Caco-2 (cell line): ENCODE measurements at regions not wholly inside any gene's neighbourhood (a gene's known extent, or its start where the extent isn't known, plus 50 kb on each side); places are given as distances from the start of the nearest gene placed in this dataset.

ENCODE experiments used
- BruUV-seq: library from RNA; stranded (reverse); fragments of 400-500 nt; replicated peaks from 2 replicates; lab custom pipeline; 2021; lab: Mats Ljungman, UMichigan
- CTCF ChIA-PET: fragments of 300-600 bp; sonication (Branson Sonifier 250); formaldehyde crosslinking; loops from one replicate; lab custom pipeline; 2022; ENCODE audit warnings: antibody characterized with exemption; lab: Charles Lee
- POLR2A ChIA-PET: fragments of 300-600 bp; sonication (Branson Sonifier 250); formaldehyde crosslinking; loops from one replicate; lab custom pipeline; 2022; ENCODE audit warnings: antibody characterized with exemption; lab: Charles Lee
- DNase-seq, 2 experiments: peaks; one replicate each; pipeline versions ENCODE4 v3.0.0 to v3.0.0-alpha.2; 2020 to 2022
- H3K27me3 ChIP-seq: replicated peaks from 2 replicates; pipeline ENCODE4 v1.6.0; 2011; ENCODE audit warnings: low read length; ENCODE audit not compliant: control insufficient read depth, insufficient read depth
- H3K36me3 ChIP-seq: 2 replicates; pipeline ENCODE4 v1.5.1; 2011; ENCODE audit warnings: low read length; ENCODE audit not compliant: control insufficient read depth, insufficient read depth
- H3K4me1 ChIP-seq: fragments of 250-450 bp; sonication (Bioruptor Pico); 2 replicates; pipeline ENCODE4 v1.5.1; 2020; ENCODE audit warnings: mild to moderate bottlenecking
- H3K4me3 ChIP-seq: 2 replicates; pipeline ENCODE4 v1.5.1; 2011; ENCODE audit warnings: low read depth, mild to moderate bottlenecking, control low read depth, low read length
- H3K9me3 ChIP-seq: fragments of 250-450 bp; sonication (Bioruptor Pico); 2 replicates; pipeline ENCODE4 v1.5.1; 2020; ENCODE audit warnings: mild to moderate bottlenecking, moderate library complexity
- H3K27ac Mint-ChIP-seq: one replicate; pipeline ENCODE4 v1.8.0; 2022; ENCODE audit warnings: mixed read lengths; ENCODE audit not compliant: unreplicated experiment
- H3K27me3 Mint-ChIP-seq: one replicate; pipeline ENCODE4 v1.8.0; 2022; ENCODE audit warnings: mixed read lengths; ENCODE audit not compliant: insufficient read depth, unreplicated experiment
- H3K36me3 Mint-ChIP-seq: one replicate; pipeline ENCODE4 v1.8.0; 2022; ENCODE audit warnings: mild to moderate bottlenecking, mixed read lengths; ENCODE audit not compliant: insufficient read depth, unreplicated experiment
- H3K4me1 Mint-ChIP-seq: one replicate; pipeline ENCODE4 v1.8.0; 2022; ENCODE audit warnings: low read depth, mixed read lengths; ENCODE audit not compliant: unreplicated experiment
- H3K4me3 Mint-ChIP-seq: one replicate; pipeline ENCODE4 v1.8.0; 2022; ENCODE audit warnings: mild to moderate bottlenecking, moderate library complexity, mixed read lengths; ENCODE audit not compliant: unreplicated experiment
- H3K9me3 Mint-ChIP-seq: one replicate; pipeline ENCODE4 v1.8.0; 2022; ENCODE audit warnings: mixed read lengths; ENCODE audit not compliant: unreplicated experiment
- intact Hi-C: fragments of 100-400 bp; cut with micrococcal nuclease; formaldehyde crosslinking; loops from one replicate; pipeline ENCODE4 v1.10.0; 2022; ENCODE audit not compliant: unreplicated experiment
- TF ChIP-seq, protein P1 (sequence below), 2 experiments: fragments of 200-600 bp in 1 of 2; IDR thresholded peaks; 1 replicate in 1 of 2; 2 replicates in 1 of 2; pipeline versions ENCODE4 v1.5.1 to v1.8.0; 2011 to 2022; ENCODE audit warnings: antibody characterized with exemption in 1 of 2, control low read depth in 1 of 2, inconsistent platforms in 1 of 2, low read depth in 1 of 2, low read length in 1 of 2, mild to moderate bottlenecking in 1 of 2, moderate library complexity in 1 of 2; ENCODE audit not compliant: insufficient read depth in 1 of 2, severe bottlenecking in 1 of 2, unreplicated experiment in 1 of 2

- intact Hi-C loops: loop anchor here (5.0 kb wide), 1 partner anchor 237 kb away; no protein-coding TSS in a partner anchor
- TF ChIP-seq, protein P1, sequence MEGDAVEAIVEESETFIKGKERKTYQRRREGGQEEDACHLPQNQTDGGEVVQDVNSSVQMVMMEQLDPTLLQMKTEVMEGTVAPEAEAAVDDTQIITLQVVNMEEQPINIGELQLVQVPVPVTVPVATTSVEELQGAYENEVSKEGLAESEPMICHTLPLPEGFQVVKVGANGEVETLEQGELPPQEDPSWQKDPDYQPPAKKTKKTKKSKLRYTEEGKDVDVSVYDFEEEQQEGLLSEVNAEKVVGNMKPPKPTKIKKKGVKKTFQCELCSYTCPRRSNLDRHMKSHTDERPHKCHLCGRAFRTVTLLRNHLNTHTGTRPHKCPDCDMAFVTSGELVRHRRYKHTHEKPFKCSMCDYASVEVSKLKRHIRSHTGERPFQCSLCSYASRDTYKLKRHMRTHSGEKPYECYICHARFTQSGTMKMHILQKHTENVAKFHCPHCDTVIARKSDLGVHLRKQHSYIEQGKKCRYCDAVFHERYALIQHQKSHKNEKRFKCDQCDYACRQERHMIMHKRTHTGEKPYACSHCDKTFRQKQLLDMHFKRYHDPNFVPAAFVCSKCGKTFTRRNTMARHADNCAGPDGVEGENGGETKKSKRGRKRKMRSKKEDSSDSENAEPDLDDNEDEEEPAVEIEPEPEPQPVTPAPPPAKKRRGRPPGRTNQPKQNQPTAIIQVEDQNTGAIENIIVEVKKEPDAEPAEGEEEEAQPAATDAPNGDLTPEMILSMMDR (IDR thresholded peaks at IDR 0.05; ENCODE audit: insufficient read depth in 1 of 2, low read depth in 1 of 2, low read length in 1 of 2, severe bottlenecking in 1 of 2, unreplicated experiment in 1 of 2): no peak
- peaks cover 35% of the 10 kb centered on the region for H3K4me1 ChIP-seq
- Mint-ChIP-seq H3K36me3 (no peaks in the 10 kb centered on the region), H3K4me3 (no peak overlapping the region), H3K27me3 (no peaks in the 10 kb centered on the region), H3K27ac (no peak overlapping the region), H3K9me3 (no peaks in the 10 kb centered on the region), H3K4me1 (peaks cover 23% of the 10 kb centered on the region)
- no peak overlapping the region for H3K4me3 ChIP-seq
- peaks cover 7% of the 10 kb centered on the region; the same call in 1 of the 2 replicates for H3K9me3 ChIP-seq
- BruUV-seq: no TSS peak
- no peaks in the 10 kb centered on the region for H3K36me3 ChIP-seq
- no peak for DNase-seq
- ChIA-PET POLR2A (no interaction called here), CTCF (no interaction called here)
- H3K27me3 ChIP-seq: no peaks in the 10 kb centered on the region
These were observed 52.5 kb upstream of the DOCK9 start for GRCh38 chr13:99030326-99030725.

- Histone ChIP-seq H3K27me3 (no peaks in the 10 kb centered on the region), H3K4me3 (no peak overlapping the region), H3K36me3 (no peaks in the 10 kb centered on the region), H3K4me1 (peaks cover 37% of the 10 kb centered on the region), H3K9me3 (peaks cover 7% of the 10 kb centered on the region; the same call in 1 of the 2 replicates)
- H3K4me1 Mint-ChIP-seq: peaks cover 23% of the 10 kb centered on the region
- intact Hi-C loops: loop anchor here (2.0 to 5.0 kb wide), 2 partner anchors 143 to 235 kb away; no protein-coding TSS in a partner anchor
- no peak for DNase-seq
- H3K36me3 Mint-ChIP-seq: no peaks in the 10 kb centered on the region
- no peaks in the 10 kb centered on the region for H3K27me3 Mint-ChIP-seq
- H3K4me3 Mint-ChIP-seq: no peak overlapping the region
- no TSS peak for BruUV-seq
- no peak overlapping the region for H3K27ac Mint-ChIP-seq
- CTCF ChIA-PET: no interaction called here
- no peaks in the 10 kb centered on the region for H3K9me3 Mint-ChIP-seq
- POLR2A ChIA-PET: no interaction called here
- TF ChIP-seq, protein P1 (IDR thresholded peaks at IDR 0.05; ENCODE audit: insufficient read depth in 1 of 2, low read depth in 1 of 2, low read length in 1 of 2, severe bottlenecking in 1 of 2, unreplicated experiment in 1 of 2): no peak
These were observed 54.0 kb upstream of the DOCK9 start for GRCh38 chr13:99031832-99032231.

DNA sequence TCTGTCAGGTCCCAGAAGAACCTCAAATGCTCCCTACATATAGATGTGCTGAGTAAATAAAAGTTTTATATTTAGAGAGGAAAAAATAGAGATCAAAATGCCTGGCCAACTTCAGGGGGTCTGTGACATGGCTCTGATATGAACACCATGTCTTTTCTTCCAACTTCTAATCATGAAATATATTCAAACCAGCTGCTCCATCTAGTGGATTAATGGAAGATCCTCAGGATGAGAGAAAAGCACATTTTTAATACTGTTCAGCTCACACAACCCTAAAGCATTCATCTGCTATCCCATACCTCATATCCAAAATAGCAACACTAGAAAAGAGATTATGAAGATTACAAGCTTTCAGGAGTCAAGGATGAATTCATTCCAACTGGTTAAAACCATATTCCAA, 56.0 kb upstream of the DOCK9 start:
- BruUV-seq: no TSS peak

More for the DNA sequence above, 56.0 kb upstream of the DOCK9 start:
- H3K27me3 ChIP-seq: no peaks in the 10 kb centered on the region
- Mint-ChIP-seq H3K4me1 (peaks cover 29% of the 10 kb centered on the region), H3K27me3 (no peaks in the 10 kb centered on the region), H3K9me3 (no peaks in the 10 kb centered on the region), H3K36me3 (no peaks in the 10 kb centered on the region), H3K27ac (peak overlapping the region; percentile 79), H3K4me3 (peak overlapping the region; percentile 24)
- H3K4me3 ChIP-seq: no peak overlapping the region
- intact Hi-C loops: loop anchor here (1.0 to 5.0 kb wide), 6 partner anchors 57 to 233 kb away; no protein-coding TSS in a partner anchor
- POLR2A ChIA-PET: no interaction called here
- peaks cover 37% of the 10 kb centered on the region for H3K4me1 ChIP-seq
- TF ChIP-seq, protein P1 (IDR thresholded peaks at IDR 0.05; ENCODE audit: insufficient read depth in 1 of 2, low read depth in 1 of 2, low read length in 1 of 2, severe bottlenecking in 1 of 2, unreplicated experiment in 1 of 2): peak; percentile 54 to 56
- CTCF ChIA-PET: interaction anchor here (0.7 to 2.0 kb wide), 9 partner anchors 9 to 194 kb away, joined by 3 to 11 read pairs (median 3); partner anchors contain the start of gene DOCK9
- H3K9me3 ChIP-seq: peaks cover 6% of the 10 kb centered on the region; the same call in 1 of the 2 replicates
- H3K36me3 ChIP-seq: no peaks in the 10 kb centered on the region
- DNase-seq: peak in 1 of 2 experiments; percentile 30
